NOMO-1 treated with DMSO at 0.1 percent for 48 hours (cell line): ENCODE measurements at regions not wholly inside any gene's neighbourhood (a gene's known extent, or its start where the extent isn't known, plus 50 kb on each side); places are given as distances from the start of the nearest gene placed in this dataset.
"Not testable (repeated sequence)": the region's sequence is repeated elsewhere in the genome, so short reads cannot be mapped to it uniquely, and the experiment has no call there.

Source experiments
- DNase-seq: peaks from one replicate; lab custom pipeline; 2025; ENCODE audit not compliant: unreplicated experiment; lab: John Stamatoyannopoulos, UW

DNA sequence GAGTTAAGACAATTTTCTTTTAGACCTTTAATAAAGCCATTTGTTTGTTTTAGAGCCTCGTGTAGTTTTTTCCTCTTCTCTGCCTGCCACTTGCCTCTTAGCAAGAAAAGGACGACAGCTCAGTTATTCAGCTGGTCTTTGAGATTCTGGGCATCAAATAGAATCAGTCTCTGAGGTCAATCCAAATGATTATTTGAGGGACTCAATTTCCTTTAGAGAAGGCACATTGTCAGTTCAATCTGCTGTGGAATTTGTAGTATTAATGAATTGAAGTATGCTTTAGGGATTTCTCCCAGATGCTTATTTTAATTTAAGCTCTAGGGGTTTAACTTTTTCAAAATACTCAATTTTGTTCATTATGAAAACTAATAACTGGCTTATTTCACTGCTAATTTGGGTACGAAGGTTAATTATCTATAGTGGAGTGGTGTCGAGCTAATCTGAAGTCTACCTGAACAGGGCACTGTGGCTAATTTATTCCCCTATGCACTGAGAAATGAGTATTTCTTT, 841.2 kb upstream of the AUTS2 start:
- DNase-seq, result no peak

DNA sequence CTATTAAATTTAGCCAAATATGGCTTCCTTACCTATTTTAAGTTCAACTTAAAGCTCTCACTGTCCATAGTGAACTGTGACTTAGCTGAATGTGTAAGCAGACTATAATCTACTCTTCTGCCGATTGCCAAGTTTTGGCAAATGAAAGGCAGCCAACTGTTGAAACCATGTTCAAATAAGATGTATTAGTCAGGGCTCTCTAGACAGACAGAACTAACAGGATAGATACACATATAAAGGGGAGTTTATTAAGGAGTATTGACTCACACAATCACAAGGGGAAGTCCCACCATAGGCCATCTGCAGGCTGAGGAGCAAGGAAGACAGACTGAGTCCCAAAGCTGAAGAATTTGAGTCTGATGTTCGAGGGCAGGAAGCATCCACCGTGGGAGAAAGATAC, 837.7 kb upstream of the AUTS2 start:
- DNase-seq, result no peak

DNA sequence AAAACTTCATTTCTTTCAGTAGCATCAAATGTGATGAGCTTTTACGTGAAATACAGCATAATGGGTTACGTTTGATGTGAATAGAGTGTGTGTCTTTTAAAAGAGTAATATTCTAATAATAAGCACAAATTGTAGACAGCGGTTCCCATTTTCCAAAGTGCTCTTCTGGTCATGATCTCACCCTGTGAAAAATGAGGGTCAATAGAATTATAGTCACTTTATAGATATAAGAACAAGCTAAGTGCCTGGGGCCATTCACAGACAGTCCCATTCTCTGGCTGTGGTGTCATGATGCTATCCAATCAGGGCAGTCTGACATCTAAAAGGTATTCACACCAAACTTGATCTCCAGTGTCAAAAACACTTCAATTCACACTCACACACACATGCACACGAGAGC, 830.8 kb upstream of the AUTS2 start:
- no peak for DNase-seq

DNA sequence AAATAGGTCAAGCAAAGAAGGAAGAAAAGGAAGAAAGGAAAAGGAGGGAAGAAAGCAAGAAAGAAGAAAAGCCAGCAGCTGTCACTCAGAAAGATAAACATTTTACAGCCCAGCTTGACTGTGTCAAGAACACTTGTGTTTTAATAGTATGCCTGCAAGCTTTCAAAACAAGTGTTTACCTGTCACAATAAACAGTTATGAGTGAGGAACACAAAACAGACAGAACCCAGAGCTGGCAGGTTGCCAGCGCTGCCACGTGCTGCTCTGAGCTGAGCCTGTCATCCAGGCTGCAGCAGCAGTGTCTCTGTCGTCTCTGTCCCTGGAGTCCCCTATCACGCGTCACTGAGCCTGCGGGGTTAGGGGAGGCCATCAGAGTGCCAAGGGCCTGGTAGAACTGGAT, 827.6 kb upstream of the AUTS2 start:
- DNase-seq, result no peak

DNA sequence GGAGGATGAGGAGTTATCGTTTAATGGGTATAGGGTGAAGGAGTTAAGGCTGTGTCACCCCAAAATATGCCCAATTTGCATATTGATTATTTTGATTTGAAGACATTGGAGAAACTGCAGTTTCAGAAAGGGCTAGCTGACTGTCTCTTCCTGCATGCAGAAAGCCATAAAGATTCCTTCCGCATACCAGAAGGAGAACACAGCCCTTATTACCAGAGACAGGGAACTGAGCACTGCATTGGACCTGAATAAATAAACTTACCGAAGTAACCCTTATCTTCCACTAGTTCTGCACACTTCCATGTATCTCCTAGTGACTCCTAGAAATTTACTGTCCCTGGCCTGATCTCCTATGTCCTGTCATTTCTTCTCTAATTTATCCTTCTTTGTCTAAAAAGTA, 821.9 kb upstream of the AUTS2 start:
- no peak for DNase-seq

DNA sequence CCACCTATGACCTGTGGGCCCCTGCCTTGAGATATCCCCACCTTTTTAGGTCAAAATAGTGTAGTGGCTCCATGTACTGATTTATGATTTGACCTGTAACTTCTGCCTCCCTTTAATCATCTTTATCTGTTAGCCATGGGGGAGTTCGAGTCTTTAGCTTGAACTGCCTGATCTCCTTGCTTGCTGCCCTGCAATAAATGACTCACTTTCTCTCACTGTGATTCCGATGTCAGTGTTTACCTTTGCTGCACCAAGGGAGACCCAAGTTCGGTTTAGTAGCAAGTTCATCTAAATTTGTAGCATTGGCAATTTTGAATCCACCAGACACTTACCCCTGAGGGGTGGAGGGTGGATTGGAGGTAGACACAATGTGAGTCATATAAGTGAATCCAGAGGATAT, 814.6 kb upstream of the AUTS2 start:
- DNase-seq, result no peak

DNA sequence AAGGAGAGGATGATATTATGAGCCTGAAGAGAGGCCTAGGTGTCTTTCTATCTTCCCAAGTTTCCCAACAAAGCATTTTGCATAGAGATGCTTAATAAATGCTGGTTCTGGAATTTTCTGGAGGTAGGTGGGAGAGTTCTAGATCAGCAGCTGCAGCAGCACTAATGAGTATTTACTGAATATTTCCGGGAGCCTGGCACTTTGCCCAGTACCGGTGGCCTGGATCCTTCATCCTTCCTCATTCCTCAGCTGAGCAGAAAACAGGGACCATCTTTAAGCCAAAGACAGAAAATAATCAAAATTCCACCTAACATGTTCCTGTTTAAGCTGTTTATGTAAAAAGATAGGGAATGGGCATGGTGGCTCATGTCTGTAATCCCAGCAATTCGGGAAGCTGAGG, 813.2 kb upstream of the AUTS2 start:
- DNase-seq, result no peak

DNA sequence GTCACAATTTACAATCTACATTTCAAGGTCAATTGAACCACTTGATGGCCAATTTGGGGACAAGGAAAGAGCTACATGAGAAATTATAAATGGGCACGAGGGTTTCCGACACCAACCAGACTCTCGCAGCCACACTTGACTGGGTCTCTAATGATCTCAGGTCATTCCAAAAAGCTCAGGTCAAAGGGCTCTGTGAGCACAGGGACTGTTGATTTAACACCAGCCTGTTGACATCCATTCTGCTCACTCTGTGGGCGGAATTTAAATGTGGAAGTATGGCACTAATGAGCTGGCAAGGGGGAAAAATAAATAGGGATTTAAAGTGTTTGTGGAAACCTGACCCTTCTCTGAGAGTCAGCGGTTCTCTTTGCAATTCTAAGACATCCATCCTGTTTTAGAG, 810.7 kb upstream of the AUTS2 start:
- no peak for DNase-seq

DNA sequence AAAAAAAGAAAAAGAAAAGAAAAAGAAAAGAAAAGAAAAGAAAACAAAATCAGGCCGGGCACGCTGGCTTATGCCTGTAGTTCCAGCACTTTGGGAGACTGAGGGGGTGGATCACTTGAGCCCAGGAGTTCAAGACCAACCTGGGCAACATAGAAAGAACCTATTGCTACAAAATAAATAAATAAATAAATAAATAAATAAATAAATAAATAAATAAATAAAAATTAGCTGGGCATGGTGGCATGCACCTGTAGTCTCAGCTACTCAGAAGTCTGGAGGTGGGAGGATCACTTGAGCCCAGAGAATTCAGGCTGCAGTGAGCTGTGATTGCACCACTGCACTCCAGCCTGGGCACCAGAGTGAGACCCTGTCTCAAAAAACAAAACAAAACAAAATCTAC, 809.7 kb upstream of the AUTS2 start:
- not testable (repeated sequence) for DNase-seq

DNA sequence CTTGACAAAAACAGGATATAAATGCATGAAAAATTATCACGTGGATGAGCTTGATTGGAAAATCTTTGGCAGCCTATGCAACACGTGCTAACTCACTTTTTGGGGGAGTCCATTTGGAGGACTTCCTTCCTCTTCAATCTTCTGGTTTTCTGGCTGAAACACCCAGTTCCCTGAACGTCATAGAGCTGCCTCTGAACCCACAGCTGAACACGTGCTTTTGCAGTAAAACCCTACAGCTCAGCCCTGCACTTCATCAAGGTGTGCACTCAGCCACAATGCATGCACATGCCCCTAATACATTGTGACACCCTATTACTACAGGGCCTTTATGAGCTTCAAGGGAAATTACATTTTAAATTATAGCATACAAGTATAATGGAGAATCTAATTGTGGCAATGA, 808.7 kb upstream of the AUTS2 start:
- DNase-seq, result no peak

DNA sequence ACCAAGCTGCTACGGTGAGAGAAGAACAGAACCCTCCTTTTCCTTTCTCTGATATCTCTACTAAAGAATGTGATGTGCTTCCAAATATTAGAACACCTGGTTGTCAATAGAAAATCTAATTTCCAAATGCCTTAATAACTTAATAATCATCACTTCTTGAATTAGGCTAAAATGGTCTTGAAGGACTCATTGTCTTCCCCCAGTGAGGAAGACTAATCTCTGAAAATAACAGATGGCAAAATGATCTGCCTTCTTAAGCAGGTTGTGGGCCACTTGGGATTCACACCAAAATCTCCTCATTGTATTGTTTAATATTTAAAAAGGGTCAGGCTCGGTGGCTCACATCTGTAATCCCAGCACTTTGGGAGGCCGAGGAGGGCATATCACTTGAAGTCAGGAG, 805.9 kb upstream of the AUTS2 start:
- DNase-seq, result no peak

DNA sequence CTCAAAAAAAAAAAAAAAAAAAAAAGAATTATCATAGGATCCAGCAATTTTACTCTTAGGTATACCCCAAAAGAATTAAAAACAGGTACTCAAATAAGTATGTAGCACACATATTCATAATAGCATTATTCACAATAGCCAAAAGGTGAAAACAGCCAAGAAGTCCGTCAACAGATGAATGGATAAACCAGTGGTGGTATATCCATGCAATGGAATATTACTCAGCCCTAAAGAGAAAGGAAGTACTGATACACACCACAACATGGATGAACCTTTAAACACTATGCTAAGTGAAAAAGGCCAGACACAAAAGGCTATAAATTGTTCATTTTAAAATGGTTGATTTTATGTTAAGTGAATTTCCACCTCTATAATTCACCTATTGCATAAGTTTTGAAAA, 804.8 kb upstream of the AUTS2 start:
- no peak for DNase-seq

DNA sequence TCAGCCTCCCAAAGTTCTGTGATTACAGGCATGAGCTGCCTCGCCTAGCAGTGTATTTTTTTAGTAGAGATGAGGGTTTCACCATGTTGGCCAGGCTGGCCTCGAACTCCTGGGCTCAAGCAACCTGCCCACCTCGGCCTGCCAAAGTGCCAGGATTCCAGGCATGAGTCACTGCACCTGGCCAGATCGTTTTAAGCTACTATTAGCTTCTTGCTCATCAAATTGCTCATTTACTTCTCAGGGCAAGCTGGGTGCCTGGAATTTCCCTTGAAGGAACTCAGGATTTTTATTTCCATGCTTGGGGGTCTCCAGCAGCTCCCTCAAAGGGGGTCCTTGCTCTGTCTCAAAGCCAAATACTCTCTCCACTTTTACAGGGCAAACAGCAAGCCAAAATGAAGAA, 798.0 kb upstream of the AUTS2 start:
- no peak for DNase-seq

DNA sequence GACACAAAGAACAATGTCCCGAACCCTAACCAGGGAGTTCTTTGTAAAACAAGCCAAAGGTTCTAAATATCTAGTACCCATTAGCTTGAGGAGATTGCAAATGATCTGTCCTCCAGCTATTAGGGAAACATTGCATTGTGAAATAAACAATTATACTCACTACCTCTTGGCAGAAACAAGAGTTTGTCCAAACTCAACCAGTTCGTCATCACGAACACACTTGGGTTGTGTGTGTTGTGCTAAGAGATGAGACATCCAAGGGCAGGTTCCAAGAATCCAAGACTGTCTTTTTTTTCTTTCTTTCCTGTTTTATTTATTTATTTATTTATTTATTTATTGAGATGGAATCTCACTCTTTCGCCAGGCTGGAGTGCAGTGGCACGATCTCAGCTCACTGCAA, 793.1 kb upstream of the AUTS2 start:
- DNase-seq, result no peak

DNA sequence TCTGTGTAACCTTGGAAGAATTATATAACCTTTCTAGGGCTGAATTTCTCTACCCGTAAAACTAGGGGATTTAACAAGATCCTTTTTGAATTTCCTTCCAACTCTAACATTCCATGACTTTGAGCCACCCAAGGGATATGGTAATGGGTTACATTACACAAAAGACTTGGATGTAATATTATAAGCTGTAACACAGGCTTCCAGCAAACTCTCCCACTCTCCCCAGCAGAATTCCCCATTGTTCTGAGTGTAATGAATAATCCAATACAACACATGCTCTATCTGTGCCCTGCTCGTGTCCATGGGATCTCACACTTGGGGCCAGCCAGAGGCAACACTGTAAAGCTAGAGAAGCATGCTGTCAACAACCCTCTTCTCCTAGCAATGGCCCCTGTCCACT, 790.6 kb upstream of the AUTS2 start:
- no peak for DNase-seq

DNA sequence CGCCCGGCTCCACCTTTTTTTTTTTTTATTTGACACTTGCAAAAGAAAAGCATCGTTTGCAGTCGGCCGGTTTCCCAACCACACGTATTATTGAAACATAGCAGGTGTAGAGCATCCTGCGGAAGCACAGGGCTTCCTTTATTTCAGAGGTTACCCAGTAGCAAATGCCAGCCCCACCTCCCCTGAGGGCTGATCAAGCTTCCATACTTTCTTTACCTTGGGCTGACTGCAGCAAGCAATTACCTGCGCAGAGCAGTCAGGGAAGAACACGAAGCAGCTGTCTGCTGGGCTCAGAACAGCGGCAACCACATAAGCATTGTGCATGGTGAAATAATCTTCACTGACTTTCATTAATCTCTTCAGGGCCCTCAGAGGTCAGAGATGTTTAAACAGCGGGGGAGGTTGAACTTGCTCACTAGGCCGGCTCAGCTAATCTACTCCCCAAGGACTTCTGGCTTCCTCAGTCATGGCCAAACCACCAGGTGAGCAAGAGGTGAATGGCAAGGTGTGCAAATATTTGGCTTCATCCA, 784.7 kb upstream of the AUTS2 start:
- no peak for DNase-seq

DNA sequence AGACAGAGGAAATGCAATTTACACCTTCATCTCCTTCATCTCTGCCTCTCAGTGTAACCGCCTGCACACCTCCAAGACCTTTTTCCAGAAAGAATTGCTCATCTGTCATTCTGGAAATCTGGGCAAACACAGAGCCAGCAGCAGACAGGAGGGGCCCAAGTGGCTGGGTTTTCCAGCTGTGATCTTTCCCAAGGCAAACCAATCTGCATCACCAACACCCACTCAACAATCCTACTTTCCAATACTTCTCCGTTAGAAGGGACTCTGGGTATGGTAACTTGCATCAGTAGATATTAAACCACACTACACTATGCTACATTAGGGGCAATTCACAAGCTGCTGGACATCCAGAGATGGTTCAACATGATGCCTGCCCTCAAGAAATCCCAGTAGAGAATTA, 781.8 kb upstream of the AUTS2 start:
- no peak for DNase-seq

DNA sequence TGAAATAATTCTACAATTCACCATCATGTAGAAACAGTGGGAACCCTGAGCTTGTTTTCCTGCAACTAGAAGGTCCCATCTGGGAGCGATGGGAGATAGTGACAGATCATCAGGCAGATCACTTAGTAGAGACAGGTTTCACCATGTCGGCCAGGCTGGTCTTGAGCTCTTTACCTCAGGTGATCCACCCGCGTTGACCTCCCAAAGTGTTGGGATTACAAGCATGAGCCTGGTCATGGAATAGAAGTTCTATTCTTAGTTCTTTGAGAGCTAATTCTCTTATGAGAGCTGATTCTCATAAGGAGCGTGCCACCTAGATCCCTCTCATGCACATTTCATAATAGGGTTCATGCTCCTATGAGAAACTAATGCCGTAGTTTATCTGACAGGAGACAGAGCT, 778.0 kb upstream of the AUTS2 start:
- DNase-seq, result no peak

DNA sequence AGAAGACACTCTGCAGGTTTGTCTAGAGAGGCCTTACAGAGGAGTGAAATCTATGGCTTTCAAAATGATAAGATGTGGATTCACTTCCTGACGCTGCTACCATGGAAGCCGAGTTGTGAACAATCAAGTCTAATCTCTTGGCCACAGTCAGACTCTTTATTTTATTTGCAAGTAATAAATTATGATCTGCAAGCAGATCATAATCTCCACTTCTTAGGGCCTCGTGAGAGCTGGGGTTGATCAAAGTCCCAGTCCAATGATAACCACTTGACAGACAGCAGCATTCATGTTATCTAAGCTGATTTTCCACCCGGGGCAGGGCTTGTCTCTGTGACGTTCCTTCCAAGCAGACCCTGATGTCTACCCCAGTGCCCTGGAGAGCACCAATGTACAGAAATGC, 776.4 kb upstream of the AUTS2 start:
- no peak for DNase-seq

DNA sequence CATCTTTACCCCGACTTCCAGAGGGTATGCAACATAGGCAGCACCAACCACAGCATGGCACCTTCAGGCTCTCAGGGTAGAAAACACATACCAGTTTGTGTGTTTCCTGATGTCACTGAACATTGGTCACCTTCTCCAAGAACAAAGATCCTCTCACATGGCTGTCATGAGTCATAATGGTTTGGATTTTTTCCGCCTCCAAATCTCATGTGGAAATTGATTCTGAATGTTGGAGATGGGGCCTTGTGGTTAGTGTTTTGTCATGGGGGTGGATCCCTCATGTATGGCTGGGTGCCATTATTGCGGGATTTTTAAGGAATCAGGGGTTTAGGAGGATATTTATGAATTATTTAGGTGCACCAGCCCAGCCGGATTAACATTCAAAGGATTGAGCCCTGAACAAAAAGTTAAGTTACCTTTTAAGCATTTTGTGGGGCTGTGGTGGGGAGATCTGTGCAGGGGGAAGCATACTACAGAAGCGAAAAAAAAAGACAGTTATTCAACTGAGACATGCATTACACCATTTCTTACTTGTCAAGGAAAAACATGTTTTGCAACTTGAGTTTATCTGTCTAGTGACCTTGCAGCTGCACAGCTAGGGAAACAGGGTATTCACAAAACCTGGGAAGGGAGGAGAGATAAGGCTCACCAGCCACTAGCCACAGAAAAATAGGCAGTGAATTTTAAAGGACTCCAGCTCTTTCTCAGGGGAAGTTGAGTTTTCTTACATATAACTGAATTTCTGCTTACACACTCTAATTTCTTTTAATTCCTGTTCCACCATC, 774.1 kb upstream of the AUTS2 start:
- DNase-seq, result no peak

DNA sequence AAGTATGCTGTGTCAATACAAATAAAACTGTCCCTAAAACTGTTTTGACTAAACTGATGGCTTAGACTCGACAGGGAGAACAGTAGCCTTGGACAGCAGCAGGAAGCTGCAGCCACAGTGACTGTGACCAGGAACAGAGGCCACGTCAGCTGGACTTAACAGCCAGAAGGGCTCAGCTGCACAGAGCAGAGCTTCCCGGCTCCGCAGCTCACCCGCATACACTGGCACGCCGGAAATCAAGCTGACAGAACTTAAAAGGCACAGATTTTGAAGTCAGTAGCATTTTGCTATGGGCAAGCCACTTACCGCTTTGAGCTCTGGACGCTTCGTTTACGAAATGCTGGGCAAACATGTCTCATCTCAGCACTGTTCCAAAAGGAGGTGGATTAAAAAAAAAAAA, 769.7 kb upstream of the AUTS2 start:
- DNase-seq, result no peak

DNA sequence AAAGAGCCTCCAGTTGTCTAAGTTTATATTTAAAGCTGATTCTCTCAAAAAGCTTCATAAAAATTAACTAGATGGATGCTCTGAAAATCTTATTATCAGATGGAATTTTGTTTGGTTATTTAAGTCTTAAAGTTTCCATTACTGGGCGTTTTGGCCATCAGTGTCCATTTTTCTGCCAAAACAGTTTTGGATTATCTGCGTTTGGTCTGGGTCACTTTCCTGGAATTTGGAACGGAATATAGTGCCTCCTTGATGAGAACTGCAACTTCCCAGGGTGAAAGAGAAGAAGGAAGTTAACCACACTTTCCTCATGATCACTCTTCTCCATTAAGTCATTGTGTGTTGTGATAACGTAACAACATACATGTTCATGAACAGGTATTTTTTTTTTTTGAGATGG, 764.9 kb upstream of the AUTS2 start:
- no peak for DNase-seq

DNA sequence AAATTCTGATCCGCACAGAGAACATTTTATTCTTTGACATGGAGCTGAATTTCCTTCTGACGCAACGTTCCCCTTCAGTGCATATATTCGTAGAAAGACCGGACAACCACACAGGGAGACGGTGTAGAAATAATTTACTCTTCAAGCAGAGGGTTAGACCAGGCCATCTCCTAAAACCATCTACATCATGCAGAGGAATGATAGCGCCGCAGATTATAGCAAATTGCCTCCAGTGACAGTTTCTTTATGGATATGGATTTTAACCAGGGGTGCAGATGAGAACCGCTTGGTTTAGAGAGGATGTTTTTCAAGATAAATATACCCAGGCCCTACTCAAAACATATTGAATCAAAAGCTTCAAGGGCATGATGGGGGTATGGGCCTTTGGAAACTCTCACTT, 759.3 kb upstream of the AUTS2 start:
- no peak for DNase-seq
